IMR-90 (cell line): ENCODE measurements at regions not wholly inside any gene's neighbourhood (a gene's known extent, or its start where the extent isn't known, plus 50 kb on each side); places are given as distances from the start of the nearest gene placed in this dataset.

Experiments used
- ATAC-seq: fragments of 200-7000 bp; cut with Tn5 transposase; 2 replicates; pipeline ENCODE4 v1.9.1; 2020; ENCODE audit warnings: low read depth, mild to moderate bottlenecking, moderate library complexity
- BruUV-seq: library from RNA; stranded (reverse); fragments of 400-500 nt; replicated peaks from 2 replicates; lab custom pipeline; 2021; lab: Mats Ljungman, UMichigan
- CTCF ChIA-PET: fragments of 300-600 bp; formaldehyde crosslinking; extraction: SDS; loops from one replicate; lab custom pipeline; 2021; ENCODE audit warnings: antibody characterized with exemption; lab: Yijun Ruan, JAX
- POLR2A ChIA-PET: fragments of 300-600 bp; sonication (Branson Sonifier 250); formaldehyde crosslinking; loops from one replicate; lab custom pipeline; 2022; ENCODE audit warnings: antibody characterized with exemption; ENCODE audit not compliant: unreplicated experiment; lab: Charles Lee
- DNase-seq: peaks from one replicate; pipeline ENCODE4 v3.0.0; 2013
- H2AFZ ChIP-seq: replicated peaks from 2 replicates; pipeline ENCODE3; 2013; ENCODE audit warnings: low read length, mild to moderate bottlenecking; ENCODE audit not compliant: poor library complexity
- H2AK5ac ChIP-seq: 2 replicates; pipeline ENCODE4 v1.6.1; 2013; ENCODE audit warnings: low read depth, low read length, inconsistent platforms
- H2AK9ac ChIP-seq: replicated peaks from 2 replicates; pipeline ENCODE3; 2013; ENCODE audit warnings: mild to moderate bottlenecking, low read depth, low read length, moderate library complexity; ENCODE audit not compliant: poor library complexity
- H2BK120ac ChIP-seq: 2 replicates; pipeline ENCODE4 v1.6.1; 2013; ENCODE audit warnings: low read depth, low read length, inconsistent platforms
- H2BK15ac ChIP-seq: 3 replicates; pipeline ENCODE4 v1.6.1; 2013; ENCODE audit warnings: low read depth, low read length, inconsistent platforms
- H2BK20ac ChIP-seq: 2 replicates; pipeline ENCODE4 v1.6.1; 2013; ENCODE audit warnings: low read depth, mild to moderate bottlenecking, inconsistent platforms, low read length, moderate library complexity
- H2BK5ac ChIP-seq: 2 replicates; pipeline ENCODE4 v1.6.1; 2013; ENCODE audit warnings: mild to moderate bottlenecking, low read depth, low read length, inconsistent platforms; ENCODE audit not compliant: poor library complexity, severe bottlenecking
- H3K14ac ChIP-seq: replicated peaks from 2 replicates; pipeline ENCODE4 v1.6.1; 2013; ENCODE audit warnings: low read depth, low read length, inconsistent platforms
- H3K18ac ChIP-seq: 2 replicates; pipeline ENCODE4 v1.6.1; 2013; ENCODE audit warnings: low read depth, low read length, control low read depth
- H3K23ac ChIP-seq: 2 replicates; pipeline ENCODE4 v1.6.1; 2013; ENCODE audit warnings: low read depth, low read length, inconsistent platforms
- H3K27ac ChIP-seq: 2 replicates; pipeline ENCODE4 v1.5.1; 2013; ENCODE audit warnings: mild to moderate bottlenecking, control low read depth, low read length; ENCODE audit not compliant: insufficient read depth
- H3K27me3 ChIP-seq: 2 replicates; pipeline ENCODE4 v1.6.1; 2013; ENCODE audit warnings: low read length; ENCODE audit not compliant: control insufficient read depth, insufficient read depth
- H3K36me3 ChIP-seq: 2 replicates; pipeline ENCODE4 v1.6.1; 2013; ENCODE audit warnings: low read length, mixed read lengths; ENCODE audit not compliant: control insufficient read depth, insufficient read depth
- H3K4ac ChIP-seq: 2 replicates; pipeline ENCODE4 v1.6.1; 2013; ENCODE audit warnings: low read depth, low read length, inconsistent platforms
- H3K4me1 ChIP-seq: 2 replicates; pipeline ENCODE4 v1.6.1; 2013; ENCODE audit warnings: low read length, mixed read lengths; ENCODE audit not compliant: control insufficient read depth, insufficient read depth
- H3K4me2 ChIP-seq: 2 replicates; pipeline ENCODE4 v1.6.1; 2013; ENCODE audit warnings: low read depth, mild to moderate bottlenecking, control low read depth, low read length, moderate library complexity
- H3K4me3 ChIP-seq: 2 replicates; pipeline ENCODE4 v1.5.1; 2013; ENCODE audit warnings: low read depth, mild to moderate bottlenecking, control low read depth, low read length, moderate library complexity; ENCODE audit not compliant: insufficient read depth
- H3K56ac ChIP-seq: 2 replicates; pipeline ENCODE4 v1.6.1; 2013; ENCODE audit warnings: low read length, inconsistent platforms; ENCODE audit not compliant: insufficient read depth; ENCODE audit errors: extremely low read depth
- H3K79me1 ChIP-seq, 2 experiments: 2 replicates each; pipeline ENCODE4 v1.6.1; 2013; ENCODE audit warnings: low read length in 2 of 2, inconsistent platforms in 1 of 2, low read depth in 1 of 2
- H3K9ac ChIP-seq: 2 replicates; pipeline ENCODE4 v1.6.1; 2013; ENCODE audit warnings: low read depth, low read length, control low read depth
- H3K9me1 ChIP-seq: 2 replicates; pipeline ENCODE4 v1.6.1; 2013; ENCODE audit warnings: low read length, inconsistent platforms; ENCODE audit not compliant: insufficient read depth
- H3K9me3 ChIP-seq: 2 replicates; pipeline ENCODE4 v1.6.1; 2013; ENCODE audit warnings: low read length; ENCODE audit not compliant: control insufficient read depth, insufficient read depth
- H4K20me1 ChIP-seq: 2 replicates; pipeline ENCODE4 v1.6.1; 2013; ENCODE audit warnings: low read length, inconsistent platforms; ENCODE audit not compliant: insufficient read depth
- H4K5ac ChIP-seq: 2 replicates; pipeline ENCODE4 v1.6.1; 2013; ENCODE audit warnings: mild to moderate bottlenecking, low read depth, low read length, control low read depth
- H4K8ac ChIP-seq, 2 experiments: 2 replicates each; pipeline ENCODE4 v1.6.1; 2013; ENCODE audit warnings: low read depth in 2 of 2, low read length in 2 of 2, control low read depth in 1 of 2, inconsistent platforms in 1 of 2
- H4K91ac ChIP-seq: 2 replicates; pipeline ENCODE4 v1.6.1; 2013; ENCODE audit warnings: low read depth, low read length, inconsistent platforms; ENCODE audit not compliant: insufficient read depth
- MXI1 ChIP-seq: IDR thresholded peaks from 2 replicates; pipeline ENCODE4 v1.6.1; 2012; ENCODE audit warnings: low read depth, mild to moderate bottlenecking, low read length, moderate library complexity, borderline replicate concordance
- WGBS, 2 experiments: methylation state at CpG; one replicate each; pipeline versions ENCODE4 v1.1.5 to v1.1.7; 2013; ENCODE audit warnings: missing lambda C conversion rate in 2 of 2; ENCODE audit not compliant: insufficient read length in 1 of 2; ENCODE audit errors: extremely low coverage in 2 of 2; 5-methylcytosine and 5-hydroxymethylcytosine counted together
- dilution Hi-C: fragments of 300-500 bp; cut with HindIII; formaldehyde crosslinking; loops from one replicate; pipeline ENCODE4 v1.14.3; 2018; ENCODE audit warnings: low sequenced_read_pairs; ENCODE audit not compliant: unreplicated experiment
- in situ Hi-C: fragments of 300-500 bp; cut with MboI; formaldehyde crosslinking; loops from 3 replicates; pipeline ENCODE4 v1.14.3; 2019; ENCODE audit warnings: low sequenced_read_pairs, inconsistent platforms, mixed read lengths
- intact Hi-C: fragments of 100-400 bp; cut with micrococcal nuclease; formaldehyde crosslinking; loops from 2 replicates; pipeline ENCODE4 v1.10.0; 2022
- TF ChIP-seq, protein P1 (sequence below): fragments of 150-350 bp; IDR thresholded peaks from 2 replicates; pipeline ENCODE4 v1.6.1; 2017; ENCODE audit warnings: mild to moderate bottlenecking, antibody characterized with exemption, low read length, low read depth

DNA sequence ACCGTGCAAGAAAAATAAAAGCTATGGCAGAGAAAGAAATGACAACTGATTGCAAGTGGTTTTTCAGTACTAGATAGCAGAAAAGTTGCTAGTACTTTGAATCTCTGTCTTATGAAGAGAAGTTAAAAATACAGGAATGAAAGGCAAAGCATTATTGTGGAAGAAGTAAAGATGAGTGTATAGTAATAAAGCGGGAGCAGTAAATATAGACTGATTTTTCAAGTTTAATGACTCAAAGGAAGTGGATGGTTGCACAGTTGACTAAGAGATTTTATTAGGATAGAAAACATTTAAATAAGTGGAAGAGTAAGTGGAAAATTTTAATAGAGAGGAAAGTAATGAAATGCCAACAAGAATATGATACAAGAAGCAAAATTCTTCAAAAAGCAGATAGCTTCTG lies 1076.1 kb upstream of the CADM2 start:
- Histone ChIP-seq H2AK9ac (no peak overlapping the region), H3K18ac (no peak overlapping the region), H2AFZ (no peak overlapping the region), H2BK5ac (no peak overlapping the region), H3K4ac (no peak overlapping the region), H3K9me1 (no peaks in the 10 kb centered on the region), H2BK120ac (no peak overlapping the region), H2AK5ac (no peak overlapping the region), H3K27me3 (no peaks in the 10 kb centered on the region), H3K14ac (no peak overlapping the region), H4K5ac (no peak overlapping the region), H3K79me1 (no peaks in the 10 kb centered on the region), H3K23ac (no peak overlapping the region), H2BK20ac (no peak overlapping the region), H4K8ac (no peak overlapping the region), H3K36me3 (no peaks in the 10 kb centered on the region), H3K9ac (no peak overlapping the region), H3K27ac (no peak overlapping the region), H3K56ac (no peak overlapping the region), H3K9me3 (0 out of 2 replicates have a peak, but pooled peaks cover 2% of the 10 kb centered on the region), H2BK15ac (no peak overlapping the region), H3K4me3 (no peak overlapping the region), H3K4me2 (no peak overlapping the region), H4K91ac (no peak overlapping the region), H3K4me1 (no peaks in the 10 kb centered on the region), H4K20me1 (no peaks in the 10 kb centered on the region)
- in situ Hi-C loops, result no loop called here
- POLR2A ChIA-PET, result no interaction called here
- intact Hi-C loops, result no loop called here
- DNase-seq (no peak), ATAC-seq (no peak)
- CTCF ChIA-PET, result no interaction called here
- dilution Hi-C loops, result no loop called here
- TF ChIP-seq, protein P1, sequence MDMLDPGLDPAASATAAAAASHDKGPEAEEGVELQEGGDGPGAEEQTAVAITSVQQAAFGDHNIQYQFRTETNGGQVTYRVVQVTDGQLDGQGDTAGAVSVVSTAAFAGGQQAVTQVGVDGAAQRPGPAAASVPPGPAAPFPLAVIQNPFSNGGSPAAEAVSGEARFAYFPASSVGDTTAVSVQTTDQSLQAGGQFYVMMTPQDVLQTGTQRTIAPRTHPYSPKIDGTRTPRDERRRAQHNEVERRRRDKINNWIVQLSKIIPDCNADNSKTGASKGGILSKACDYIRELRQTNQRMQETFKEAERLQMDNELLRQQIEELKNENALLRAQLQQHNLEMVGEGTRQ, result no peak
- no peak for TF ChIP-seq MXI1
- BruUV-seq, result no TSS peak
- 75 to 100% methylated on average over 1 to 2 of the region's 2 CpGs for WGBS, 2 experiments
